Naive thymus-derived CD4-positive, alpha-beta T cell (primary cell): ENCODE measurements at regions not wholly inside any gene's neighbourhood (a gene's known extent, or its start where the extent isn't known, plus 50 kb on each side); places are given as distances from the start of the nearest gene placed in this dataset.

Experiments
- ATAC-seq: fragments of 150-1000 bp; cut with Tn5 transposase; 2 replicates; pipeline ENCODE4 v1.10.0; 2021; ENCODE audit warnings: mild to moderate bottlenecking, moderate library complexity
- CTCF ChIA-PET: fragments of 350-600 bp; sonication (Branson Sonifier 250); formaldehyde crosslinking; loops from one replicate; lab custom pipeline; 2021; ENCODE audit warnings: antibody characterized with exemption; lab: Charles Lee
- POLR2A ChIA-PET: fragments of 350-600 bp; sonication (Branson Sonifier 250); formaldehyde crosslinking; loops from one replicate; lab custom pipeline; 2021; ENCODE audit warnings: antibody characterized with exemption, inconsistent platforms; lab: Charles Lee
- DNase-seq, 9 donors: peaks; one replicate each; pipeline versions ENCODE4 v3.0.0 to v3.0.0-alpha.2; 2020 to 2022; ENCODE audit warnings: mixed read lengths in 1 of 9
- H3K27ac ChIP-seq: one replicate; pipeline ENCODE4 v1.7.0; 2013; ENCODE audit warnings: mild to moderate bottlenecking, low read depth, low read length, moderate library complexity
- H3K27me3 ChIP-seq, 2 donors: one replicate each; pipeline ENCODE4 v1.7.0; 2013; ENCODE audit warnings: low read length in 2 of 2, mild to moderate bottlenecking in 2 of 2, moderate library complexity in 2 of 2; ENCODE audit not compliant: control insufficient read depth in 2 of 2, insufficient read depth in 2 of 2
- H3K36me3 ChIP-seq, 3 experiments: 1 replicate in 2 of 3; 2 replicates in 1 of 3; pipeline ENCODE4 v1.7.0; 2013; ENCODE audit warnings: low read length in 3 of 3, mild to moderate bottlenecking in 3 of 3, moderate library complexity in 1 of 3; ENCODE audit not compliant: insufficient read depth in 3 of 3, control insufficient read depth in 2 of 3
- H3K4me1 ChIP-seq, 2 donors: one replicate each; pipeline ENCODE4 v1.7.0; 2013; ENCODE audit warnings: low read length in 2 of 2, mild to moderate bottlenecking in 2 of 2, moderate library complexity in 1 of 2; ENCODE audit not compliant: control insufficient read depth in 2 of 2, insufficient read depth in 2 of 2
- H3K4me3 ChIP-seq: 2 replicates; pipeline ENCODE4 v1.7.0; 2013; ENCODE audit warnings: mild to moderate bottlenecking, low read length
- H3K9me3 ChIP-seq, 3 experiments: 1 replicate in 2 of 3; 2 replicates in 1 of 3; pipeline ENCODE4 v1.7.0; 2013; ENCODE audit warnings: low read length in 3 of 3; ENCODE audit not compliant: control insufficient read depth in 2 of 3
- H3K27ac Mint-ChIP-seq, 9 donors: one replicate each; pipeline ENCODE4 v1.8.0; 2020 to 2022; ENCODE audit warnings: mixed read lengths in 9 of 9, mild to moderate bottlenecking in 8 of 9, moderate library complexity in 5 of 9, inconsistent platforms in 2 of 9
- H3K27me3 Mint-ChIP-seq, 5 donors: one replicate each; pipeline ENCODE4 v1.8.0; 2021 to 2022; ENCODE audit warnings: mixed read lengths in 5 of 5, mild to moderate bottlenecking in 1 of 5
- H3K36me3 Mint-ChIP-seq, 5 donors: one replicate each; pipeline ENCODE4 v1.8.0; 2020 to 2022; ENCODE audit warnings: mixed read lengths in 5 of 5, mild to moderate bottlenecking in 3 of 5, inconsistent platforms in 1 of 5
- H3K4me1 Mint-ChIP-seq, 7 donors: one replicate each; pipeline ENCODE4 v1.8.0; 2020 to 2022; ENCODE audit warnings: mixed read lengths in 7 of 7, mild to moderate bottlenecking in 3 of 7, inconsistent platforms in 1 of 7
- H3K4me3 Mint-ChIP-seq, 10 donors: one replicate each; pipeline ENCODE4 v1.8.0; 2020 to 2022; ENCODE audit warnings: mild to moderate bottlenecking in 10 of 10, mixed read lengths in 10 of 10, moderate library complexity in 6 of 10, inconsistent platforms in 2 of 10
- H3K9me3 Mint-ChIP-seq, 11 donors: one replicate each; pipeline ENCODE4 v1.8.0; 2020 to 2022; ENCODE audit warnings: mixed read lengths in 11 of 11, mild to moderate bottlenecking in 4 of 11, inconsistent platforms in 1 of 11, moderate library complexity in 1 of 11
- intact Hi-C, 2 donors: fragments of 100-400 bp; cut with micrococcal nuclease; formaldehyde crosslinking; loops; one replicate each; pipeline ENCODE4 v1.15.1; 2023

DNA sequence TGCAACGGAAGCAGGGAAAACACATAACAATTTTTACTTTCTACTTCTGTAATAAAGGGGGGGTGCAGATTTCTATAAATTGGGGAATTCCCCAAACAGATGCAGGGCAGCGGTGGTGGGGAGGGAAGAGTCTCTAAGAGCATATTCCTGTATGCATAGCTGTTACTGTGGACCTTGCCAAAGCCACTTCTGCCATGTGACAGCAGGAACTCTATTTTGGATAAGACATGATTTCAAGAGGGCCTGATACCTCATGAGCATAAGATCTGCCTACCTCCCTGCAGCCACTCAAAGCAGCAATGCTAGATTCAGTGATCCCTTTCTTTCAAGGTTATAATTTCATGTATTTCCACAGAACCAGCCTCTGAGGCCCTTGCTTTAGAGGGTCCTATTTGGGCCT lies 86.2 kb upstream of the CNKSR3 start:
- Histone ChIP-seq H3K27me3 (no peaks in the 10 kb centered on the region), H3K9me3 (no peaks in the 10 kb centered on the region), H3K36me3 (no peaks in the 10 kb centered on the region), H3K4me3 (no peak overlapping the region), H3K27ac (no peak overlapping the region), H3K4me1 (no peaks in the 10 kb centered on the region)
- ChIA-PET POLR2A (no interaction called here), CTCF (no interaction called here)
- H3K27me3 Mint-ChIP-seq, result no peaks in the 10 kb centered on the region
- intact Hi-C loops, result no loop called here
- no peak overlapping the region for H3K4me3 Mint-ChIP-seq
- no peaks in the 10 kb centered on the region for H3K36me3 Mint-ChIP-seq
- ATAC-seq, result no peak
- no peak for DNase-seq
- H3K9me3 Mint-ChIP-seq, result no peaks in the 10 kb centered on the region
- H3K4me1 Mint-ChIP-seq, result no peaks in the 10 kb centered on the region
- no peak overlapping the region for H3K27ac Mint-ChIP-seq

DNA sequence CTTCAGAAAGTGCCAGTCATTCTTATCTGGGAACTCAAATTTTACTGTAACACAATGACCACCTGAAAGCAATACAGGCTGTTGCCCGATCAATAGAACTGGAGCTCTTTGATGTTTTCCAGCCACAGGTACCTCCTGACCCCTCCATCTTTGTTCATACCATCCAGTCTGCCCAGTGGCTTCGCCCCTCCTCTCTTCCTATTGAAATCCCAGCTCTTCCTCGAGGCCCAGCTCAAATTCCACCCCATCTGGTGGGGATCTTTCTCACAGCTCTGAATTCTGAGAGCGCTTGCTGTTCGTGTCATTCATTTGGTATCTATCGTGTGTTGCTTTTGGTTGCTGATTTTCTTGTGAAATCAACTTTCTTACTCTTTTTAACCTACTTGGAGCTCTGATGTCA lies 87.9 kb upstream of the CNKSR3 start:
- ATAC-seq (no peak), DNase-seq (no peak)
- Histone ChIP-seq H3K4me1 (no peaks in the 10 kb centered on the region), H3K9me3 (no peaks in the 10 kb centered on the region), H3K4me3 (no peak overlapping the region), H3K27ac (no peak overlapping the region), H3K36me3 (no peaks in the 10 kb centered on the region), H3K27me3 (no peaks in the 10 kb centered on the region)
- Mint-ChIP-seq H3K27me3 (peaks cover 0 to 2% (median 0%) of the 10 kb centered on the region in 5 donors), H3K9me3 (no peaks in the 10 kb centered on the region), H3K4me1 (no peaks in the 10 kb centered on the region), H3K4me3 (no peak overlapping the region), H3K36me3 (no peaks in the 10 kb centered on the region), H3K27ac (no peak overlapping the region)
- CTCF ChIA-PET, result no interaction called here
- intact Hi-C loops, result no loop called here
- POLR2A ChIA-PET, result interaction anchor here (0.6 kb wide), 1 partner anchor 505 kb away, joined by 3 read pairs; no protein-coding TSS in a partner anchor

DNA sequence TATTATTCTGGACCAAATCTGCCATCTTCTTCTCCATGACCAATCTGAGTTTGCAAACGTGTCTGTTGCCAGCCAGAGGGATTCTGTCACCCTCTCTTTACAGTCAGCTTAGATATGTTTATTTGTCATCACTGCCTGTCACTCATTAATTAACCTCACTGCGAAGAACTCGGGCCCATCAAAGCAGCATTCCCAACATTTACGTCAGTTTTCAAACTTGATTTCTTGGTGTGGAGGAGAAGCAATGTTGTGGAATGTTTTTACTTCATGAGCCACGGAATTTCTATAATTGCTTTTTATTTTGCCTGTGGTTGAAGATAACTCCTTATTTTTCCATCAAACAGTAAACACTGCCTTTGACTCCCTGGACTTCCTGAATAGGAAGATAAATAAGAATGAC lies 91.8 kb upstream of the CNKSR3 start:
- Mint-ChIP-seq H3K4me3 (no peak overlapping the region), H3K27ac (no peak overlapping the region), H3K36me3 (no peaks in the 10 kb centered on the region), H3K9me3 (no peaks in the 10 kb centered on the region), H3K27me3 (peaks cover 0 to 2% (median 0%) of the 10 kb centered on the region in 5 donors), H3K4me1 (peaks cover 19 to 23% (median 22%) of the 10 kb centered on the region in 7 donors)
- no peak overlapping the region for H3K4me3 ChIP-seq
- no peaks in the 10 kb centered on the region for H3K27me3 ChIP-seq
- no peaks in the 10 kb centered on the region for H3K9me3 ChIP-seq
- peaks cover 5 to 16% of the 10 kb centered on the region in 2 donors for H3K4me1 ChIP-seq
- no peak for ATAC-seq
- H3K27ac ChIP-seq, result no peak overlapping the region
- no peak for DNase-seq
- ChIA-PET CTCF (no interaction called here), POLR2A (no interaction called here)
- intact Hi-C loops, result no loop called here
- no peaks in the 10 kb centered on the region for H3K36me3 ChIP-seq

DNA sequence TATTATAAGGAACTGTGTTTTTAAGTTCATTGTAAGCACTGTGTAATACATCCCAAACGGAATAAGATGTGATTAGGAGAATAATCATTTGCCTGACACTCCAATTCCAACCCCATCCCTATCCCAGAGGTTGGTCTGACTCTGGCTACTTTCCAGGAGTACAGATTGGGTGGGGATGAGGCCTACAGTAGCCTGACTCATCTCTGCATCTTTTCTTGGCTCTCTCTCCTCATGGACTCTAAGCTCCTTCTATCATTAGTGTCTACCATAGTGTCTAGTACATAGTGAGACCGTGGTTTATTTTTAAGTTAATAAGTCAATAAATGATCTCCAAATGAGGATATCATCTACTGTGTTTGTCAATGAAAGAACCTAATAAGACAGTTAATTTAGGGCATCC lies 92.2 kb upstream of the CNKSR3 start:
- intact Hi-C loops, result no loop called here
- no peaks in the 10 kb centered on the region for H3K9me3 ChIP-seq
- DNase-seq, result no peak
- H3K4me3 Mint-ChIP-seq, result no peak overlapping the region
- no peak overlapping the region for H3K27ac Mint-ChIP-seq
- no peaks in the 10 kb centered on the region for H3K36me3 Mint-ChIP-seq
- no peak for ATAC-seq
- H3K4me3 ChIP-seq, result no peak overlapping the region
- H3K9me3 Mint-ChIP-seq, result no peaks in the 10 kb centered on the region
- H3K27ac ChIP-seq, result no peak overlapping the region
- peaks cover 19 to 23% (median 22%) of the 10 kb centered on the region in 7 donors for H3K4me1 Mint-ChIP-seq
- ChIA-PET POLR2A (no interaction called here), CTCF (no interaction called here)
- H3K36me3 ChIP-seq, result no peaks in the 10 kb centered on the region
- H3K27me3 ChIP-seq, result no peaks in the 10 kb centered on the region
- H3K27me3 Mint-ChIP-seq, result peaks cover 0 to 2% (median 0%) of the 10 kb centered on the region in 5 donors
- peaks cover 5 to 16% of the 10 kb centered on the region in 2 donors for H3K4me1 ChIP-seq

DNA sequence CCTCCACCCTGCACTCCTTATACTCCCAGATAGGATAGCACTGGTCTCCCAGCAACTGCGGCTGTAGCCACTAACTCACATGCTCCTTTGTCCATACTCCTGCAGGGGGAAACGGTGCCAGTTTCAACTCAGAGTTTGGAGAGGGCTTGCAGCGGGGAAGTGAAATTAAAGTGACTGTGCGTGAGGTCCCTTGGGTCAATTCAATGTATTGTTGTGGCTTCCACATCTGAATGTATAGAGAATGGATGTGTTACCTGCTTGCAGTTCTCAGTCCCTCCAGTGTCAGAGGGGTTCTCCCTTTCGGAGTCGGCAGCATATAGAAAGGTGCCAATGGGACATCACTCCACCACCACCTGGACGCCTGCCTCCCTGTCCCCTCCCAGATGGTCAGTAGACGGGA lies 93.6 kb upstream of the CNKSR3 start:
- no peak overlapping the region for H3K4me3 Mint-ChIP-seq
- no peak overlapping the region for H3K27ac ChIP-seq
- no peaks in the 10 kb centered on the region for H3K9me3 Mint-ChIP-seq
- H3K27ac Mint-ChIP-seq, result no peak overlapping the region
- no peaks in the 10 kb centered on the region for H3K36me3 ChIP-seq
- H3K4me1 Mint-ChIP-seq, result peaks cover 19 to 23% (median 22%) of the 10 kb centered on the region in 7 donors
- no peaks in the 10 kb centered on the region for H3K36me3 Mint-ChIP-seq
- no peak overlapping the region for H3K4me3 ChIP-seq
- H3K4me1 ChIP-seq, result peaks cover 5 to 16% of the 10 kb centered on the region in 2 donors
- H3K27me3 ChIP-seq, result no peaks in the 10 kb centered on the region
- ChIA-PET CTCF (no interaction called here), POLR2A (no interaction called here)
- DNase-seq (no peak), ATAC-seq (no peak)
- H3K9me3 ChIP-seq, result no peaks in the 10 kb centered on the region
- intact Hi-C loops, result no loop called here
- peaks cover 0 to 2% (median 0%) of the 10 kb centered on the region in 5 donors for H3K27me3 Mint-ChIP-seq

DNA sequence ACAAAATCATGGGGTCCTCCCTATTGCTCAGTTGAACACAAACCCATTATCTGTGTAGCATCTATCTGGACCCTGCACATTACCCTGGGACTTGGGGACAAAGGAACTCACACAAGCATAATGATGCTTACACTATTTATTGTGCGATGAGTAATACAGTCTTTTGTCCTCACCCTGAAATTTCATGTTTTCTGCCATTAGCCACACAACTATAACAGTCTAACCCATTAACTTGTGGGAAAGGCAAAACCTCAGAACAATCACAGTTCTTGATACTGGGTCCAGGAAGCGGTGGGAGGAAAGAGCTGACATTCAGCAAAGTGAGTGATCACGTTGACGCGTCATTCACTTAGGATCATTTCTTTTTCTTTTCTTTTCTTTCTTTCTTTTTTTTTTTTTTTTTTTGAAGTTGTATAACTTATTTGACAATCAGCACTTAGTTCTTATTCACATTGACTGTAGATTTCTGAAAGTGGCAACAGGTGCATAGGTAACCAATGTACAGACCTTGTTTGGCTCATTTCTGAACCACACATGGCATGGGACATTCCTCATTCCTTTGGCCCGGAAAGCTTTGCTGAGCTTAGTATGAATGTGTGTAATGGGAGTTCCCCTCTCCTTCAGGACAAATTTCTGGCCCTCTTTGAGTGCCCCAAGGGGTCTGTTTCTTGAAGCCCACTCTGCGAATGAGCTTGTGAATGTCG lies 94.8 kb upstream of the CNKSR3 start:
- no peaks in the 10 kb centered on the region for H3K36me3 ChIP-seq
- peaks cover 5 to 16% of the 10 kb centered on the region in 2 donors for H3K4me1 ChIP-seq
- H3K9me3 ChIP-seq, result no peaks in the 10 kb centered on the region
- no peak for ATAC-seq
- intact Hi-C loops, result no loop called here
- H3K4me1 Mint-ChIP-seq, result peaks cover 19 to 23% (median 22%) of the 10 kb centered on the region in 7 donors
- H3K4me3 ChIP-seq, result no peak overlapping the region
- ChIA-PET CTCF (no interaction called here), POLR2A (no interaction called here)
- peaks cover 0 to 2% (median 0%) of the 10 kb centered on the region in 5 donors for H3K27me3 Mint-ChIP-seq
- DNase-seq, result peak in 2 of 9 donors; percentile 2 to 29
- H3K9me3 Mint-ChIP-seq, result no peaks in the 10 kb centered on the region
- H3K36me3 Mint-ChIP-seq, result no peaks in the 10 kb centered on the region
- H3K27ac Mint-ChIP-seq, result peak overlapping the region in 2 of 9 donors; percentile 59 to 89
- no peak overlapping the region for H3K27ac ChIP-seq
- H3K27me3 ChIP-seq, result no peaks in the 10 kb centered on the region
- H3K4me3 Mint-ChIP-seq, result peak overlapping the region in 3 of 10 donors; percentile 4 to 46 (median 12)

DNA sequence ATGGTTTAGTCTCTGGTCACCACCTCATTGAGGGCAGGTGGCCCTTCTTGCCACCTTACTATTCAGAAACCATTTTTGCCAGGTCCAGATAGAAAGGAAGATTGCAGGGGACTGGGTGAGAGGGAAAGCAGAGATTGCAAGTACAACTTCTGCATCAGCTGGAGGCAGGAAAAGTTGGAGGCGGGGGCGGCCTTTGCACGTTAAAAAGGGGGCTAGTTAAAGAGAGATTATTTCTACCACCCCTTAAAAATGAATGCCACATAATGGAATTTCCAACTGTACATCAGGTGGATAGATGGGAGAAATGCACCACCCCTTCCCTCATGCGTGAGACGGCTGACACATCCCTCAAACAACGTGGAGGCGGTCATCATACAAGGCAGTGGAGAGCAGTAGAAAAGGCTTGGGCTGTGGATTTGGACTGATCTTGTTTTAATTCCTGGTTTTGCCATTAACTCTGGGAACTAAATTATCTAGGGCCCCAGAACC lies 95.4 kb upstream of the CNKSR3 start:
- Histone ChIP-seq H3K9me3 (no peaks in the 10 kb centered on the region), H3K27me3 (no peaks in the 10 kb centered on the region), H3K4me3 (peak overlapping the region; percentile 8), H3K4me1 (peaks cover 5 to 16% of the 10 kb centered on the region in 2 donors), H3K36me3 (no peaks in the 10 kb centered on the region), H3K27ac (no peak overlapping the region)
- POLR2A ChIA-PET, result no interaction called here
- Mint-ChIP-seq H3K27me3 (peaks cover 0 to 2% (median 0%) of the 10 kb centered on the region in 5 donors), H3K27ac (peak overlapping the region in 4 of 9 donors; percentile 35 to 89 (median 64)), H3K36me3 (no peaks in the 10 kb centered on the region), H3K4me3 (peak overlapping the region in 6 of 10 donors; percentile 12 to 66 (median 50)), H3K9me3 (no peaks in the 10 kb centered on the region), H3K4me1 (peaks cover 19 to 23% (median 22%) of the 10 kb centered on the region in 7 donors)
- DNase-seq (no peak), ATAC-seq (no peak)
- intact Hi-C loops, result no loop called here
- CTCF ChIA-PET, result no interaction called here
